ENCODE measurements at regions not wholly inside any gene's neighbourhood (a gene's known extent, or its start where the extent isn't known, plus 50 kb on each side); places are given as distances from the start of the nearest gene placed in this dataset.

DNA sequence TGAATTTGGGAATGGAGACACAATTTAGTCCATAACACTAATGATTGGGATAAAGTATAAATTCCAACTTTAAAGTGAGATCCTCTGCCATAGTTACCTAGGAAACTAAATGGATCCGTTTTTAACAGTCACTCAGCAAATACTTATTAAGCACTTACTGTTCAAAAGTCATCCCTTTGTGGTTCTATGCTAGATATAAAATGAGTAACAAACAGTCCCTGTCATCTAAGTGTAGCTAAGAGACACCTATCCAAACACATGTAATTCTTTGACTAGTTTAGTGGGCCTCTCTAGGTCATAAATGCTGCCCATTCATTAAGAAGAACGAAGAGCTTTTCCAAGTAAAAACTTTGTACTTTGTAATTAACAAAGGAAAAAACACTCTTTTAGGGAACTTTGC lies 244.2 kb upstream of the CDIN1 start:
- Histone ChIP-seq H3K27ac (ENCODE audit: insufficient read length, low read depth, low read length) (no peak overlapping the region), H3K18ac (ENCODE audit: insufficient read length, low read depth, low read length) (no peak overlapping the region), H3K23me2 (ENCODE audit: insufficient read length, low read depth, low read length, poor library complexity, severe bottlenecking) (no peaks in the 10 kb centered on the region), H3K23ac (ENCODE audit: insufficient read length, low read depth, low read length) (no peak overlapping the region), H2AFZ (ENCODE audit: low read length) (no peak overlapping the region), H3T11ph (ENCODE audit: low read length) (no peak overlapping the region), H3K56ac (ENCODE audit: insufficient read length, low read depth, low read length) (no peak overlapping the region), H2BK120ac (ENCODE audit: low read depth, low read length, poor library complexity, severe bottlenecking) (no peak overlapping the region), H2BK5ac (ENCODE audit: insufficient read length, low read length) (no peak overlapping the region), H4K91ac (ENCODE audit: insufficient read length, low read depth, low read length) (no peak overlapping the region), H3K14ac (ENCODE audit: insufficient read depth, low read length) (no peak overlapping the region), H3K4ac (ENCODE audit: low read depth, low read length) (no peak overlapping the region), H3K79me2 (ENCODE audit: insufficient read depth, low read length) (no peaks in the 10 kb centered on the region), H2BK20ac (ENCODE audit: low read depth, low read length, poor library complexity, severe bottlenecking) (no peak overlapping the region), H3K27me3 (ENCODE audit: insufficient read depth, low read length) (no peaks in the 10 kb centered on the region), H2AK5ac (ENCODE audit: insufficient read length, low read length) (no peak overlapping the region), H4K8ac (replicated peaks; ENCODE audit: insufficient read length, low read depth, low read length) (no peak overlapping the region), H2BK15ac (ENCODE audit: low read depth, low read length) (no peak overlapping the region), H3K9ac (ENCODE audit: extremely low read depth, insufficient read length, low read length) (no peak overlapping the region), H2BK12ac (ENCODE audit: insufficient read length, low read depth, low read length) (no peak overlapping the region), H3K4me2 (ENCODE audit: insufficient read depth, insufficient read length, low read length) (no peak overlapping the region), H3K79me1 (ENCODE audit: insufficient read depth, low read depth, low read length, poor library complexity, severe bottlenecking) (no peaks in the 10 kb centered on the region), H3K9me3 (ENCODE audit: control insufficient read depth, low read depth, low read length) (no peaks in the 10 kb centered on the region), H4K20me1 (ENCODE audit: control insufficient read depth, insufficient read depth, insufficient read length) (no peaks in the 10 kb centered on the region), H4K5ac (ENCODE audit: insufficient read length, low read depth, low read length) (no peak overlapping the region), H3K4me1 (ENCODE audit: insufficient read depth, low read length) (no peaks in the 10 kb centered on the region; the same call in 1 of the 2 replicates)
- Mint-ChIP-seq H3K27me3 (ENCODE audit: low read depth) (no peaks in the 10 kb centered on the region), H3K36me3 (ENCODE audit: insufficient read depth in 1 of 3, low read depth in 3 of 3) (no peaks in the 10 kb centered on the region), H3K27ac (peak overlapping the region in 1 of 3 experiments; percentile 74; a peak in 1 of 7 replicates), H3K4me3 (no peak overlapping the region), H3K4me1 (peaks cover 4% of the 10 kb centered on the region in 2 experiments; a peak in 3 of 4 replicates), H3K9me3 (no peaks in the 10 kb centered on the region; a peak in 1 of 5 replicates)
- DNase-seq, result no peak
- WGBS (ENCODE audit: extremely low coverage, insufficient read length, low lambda C conversion rate), result no CpG with 5 or more reads among the region's 2 CpGs
- TF ChIP-seq, protein P1, sequence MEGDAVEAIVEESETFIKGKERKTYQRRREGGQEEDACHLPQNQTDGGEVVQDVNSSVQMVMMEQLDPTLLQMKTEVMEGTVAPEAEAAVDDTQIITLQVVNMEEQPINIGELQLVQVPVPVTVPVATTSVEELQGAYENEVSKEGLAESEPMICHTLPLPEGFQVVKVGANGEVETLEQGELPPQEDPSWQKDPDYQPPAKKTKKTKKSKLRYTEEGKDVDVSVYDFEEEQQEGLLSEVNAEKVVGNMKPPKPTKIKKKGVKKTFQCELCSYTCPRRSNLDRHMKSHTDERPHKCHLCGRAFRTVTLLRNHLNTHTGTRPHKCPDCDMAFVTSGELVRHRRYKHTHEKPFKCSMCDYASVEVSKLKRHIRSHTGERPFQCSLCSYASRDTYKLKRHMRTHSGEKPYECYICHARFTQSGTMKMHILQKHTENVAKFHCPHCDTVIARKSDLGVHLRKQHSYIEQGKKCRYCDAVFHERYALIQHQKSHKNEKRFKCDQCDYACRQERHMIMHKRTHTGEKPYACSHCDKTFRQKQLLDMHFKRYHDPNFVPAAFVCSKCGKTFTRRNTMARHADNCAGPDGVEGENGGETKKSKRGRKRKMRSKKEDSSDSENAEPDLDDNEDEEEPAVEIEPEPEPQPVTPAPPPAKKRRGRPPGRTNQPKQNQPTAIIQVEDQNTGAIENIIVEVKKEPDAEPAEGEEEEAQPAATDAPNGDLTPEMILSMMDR (conservative IDR thresholded peaks at IDR 0.05), result no peak

Measured in H9 (cell line).